Ishikawa (cell line): ENCODE measurements at regions not wholly inside any gene's neighbourhood (a gene's known extent, or its start where the extent isn't known, plus 50 kb on each side); places are given as distances from the start of the nearest gene placed in this dataset.

ENCODE experiments used
- CEBPB ChIP-seq: IDR thresholded peaks from 2 replicates; pipeline ENCODE4 v1.6.1; 2012
- EGR1 ChIP-seq: IDR thresholded peaks from 2 replicates; pipeline ENCODE4 v1.6.1; 2012
- EP300 ChIP-seq: IDR thresholded peaks from 2 replicates; pipeline ENCODE4 v1.6.1; 2012; ENCODE audit warnings: borderline replicate concordance
- FOXM1 ChIP-seq: IDR thresholded peaks from 2 replicates; pipeline ENCODE4 v1.6.1; 2012; ENCODE audit warnings: low read depth, borderline replicate concordance
- NFIC ChIP-seq: IDR thresholded peaks from 2 replicates; pipeline ENCODE4 v1.6.1; 2012
- RAD21 ChIP-seq: IDR thresholded peaks from 2 replicates; pipeline ENCODE4 v1.6.1; 2012; ENCODE audit warnings: low read depth
- TAF1 ChIP-seq: IDR thresholded peaks from 2 replicates; pipeline ENCODE4 v1.6.1; 2012; ENCODE audit warnings: low read depth, mild to moderate bottlenecking
- TCF12 ChIP-seq: IDR thresholded peaks from 2 replicates; pipeline ENCODE4 v1.6.1; 2012; ENCODE audit warnings: low read depth
- TEAD4 ChIP-seq: IDR thresholded peaks from 2 replicates; pipeline ENCODE4 v1.6.1; 2012
- YY1 ChIP-seq: IDR thresholded peaks from 2 replicates; pipeline ENCODE4 v1.6.1; 2012; ENCODE audit warnings: low read depth
- TF ChIP-seq, protein P1 (sequence below): IDR thresholded peaks from 2 replicates; pipeline ENCODE4 v1.6.1; 2012
- TF ChIP-seq, protein P2 (sequence below): IDR thresholded peaks from 2 replicates; pipeline ENCODE4 v1.6.1; 2012
- TF ChIP-seq, protein P3 (sequence below): IDR thresholded peaks from 2 replicates; pipeline ENCODE4 v1.6.1; 2012; ENCODE audit warnings: low read depth, mild to moderate bottlenecking

DNA sequence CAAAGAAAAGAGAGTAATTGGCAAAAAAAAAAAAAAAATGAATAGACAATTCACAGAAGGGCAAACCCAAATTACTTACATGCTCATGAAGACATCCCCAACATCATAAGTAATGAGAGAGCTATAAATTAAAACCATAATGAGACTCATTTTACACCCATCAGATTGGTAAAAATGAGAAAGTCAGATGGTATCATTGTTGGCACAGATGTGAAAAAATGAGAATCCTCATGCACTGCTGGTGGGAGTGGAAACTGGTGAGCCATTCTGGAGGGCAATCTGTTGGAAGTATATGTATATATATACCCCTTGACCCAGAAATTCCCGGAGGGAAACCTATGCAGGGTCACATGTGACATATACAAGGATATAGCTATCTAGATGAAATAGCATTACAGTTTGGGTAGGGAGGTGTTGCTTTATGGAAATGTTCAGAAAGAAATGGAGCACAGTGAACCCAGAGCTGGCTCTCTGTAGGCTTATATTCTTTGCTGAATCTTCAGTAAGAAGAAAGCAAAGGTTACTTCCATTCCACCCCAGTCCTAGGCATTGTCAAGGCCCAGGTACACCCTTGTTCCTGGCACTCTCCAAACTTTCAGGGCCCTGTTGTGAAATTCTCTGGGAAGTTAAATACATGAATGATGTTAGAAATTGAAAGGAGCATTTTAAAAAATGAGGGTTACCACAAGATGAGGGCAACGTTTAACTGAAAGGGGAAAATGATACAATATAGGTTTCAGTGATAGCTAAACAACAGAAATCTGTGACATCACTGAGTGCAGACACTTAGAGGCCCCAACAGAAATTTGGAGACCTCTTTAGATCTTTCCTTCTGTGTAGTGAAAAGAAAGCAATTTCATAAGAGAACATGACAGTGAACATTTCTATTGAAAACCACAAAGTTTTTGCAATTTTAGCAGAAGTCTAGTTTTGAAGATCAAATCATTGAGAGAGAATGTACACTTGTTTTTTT, 132.7 kb upstream of the TPRG1 start:
- TF ChIP-seq, protein P1, sequence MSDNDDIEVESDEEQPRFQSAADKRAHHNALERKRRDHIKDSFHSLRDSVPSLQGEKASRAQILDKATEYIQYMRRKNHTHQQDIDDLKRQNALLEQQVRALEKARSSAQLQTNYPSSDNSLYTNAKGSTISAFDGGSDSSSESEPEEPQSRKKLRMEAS: no peak
- no peak for TF ChIP-seq TAF1
- TF ChIP-seq NFIC: no peak
- TF ChIP-seq, protein P2, sequence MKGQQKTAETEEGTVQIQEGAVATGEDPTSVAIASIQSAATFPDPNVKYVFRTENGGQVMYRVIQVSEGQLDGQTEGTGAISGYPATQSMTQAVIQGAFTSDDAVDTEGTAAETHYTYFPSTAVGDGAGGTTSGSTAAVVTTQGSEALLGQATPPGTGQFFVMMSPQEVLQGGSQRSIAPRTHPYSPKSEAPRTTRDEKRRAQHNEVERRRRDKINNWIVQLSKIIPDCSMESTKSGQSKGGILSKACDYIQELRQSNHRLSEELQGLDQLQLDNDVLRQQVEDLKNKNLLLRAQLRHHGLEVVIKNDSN: no peak
- no peak for TF ChIP-seq TEAD4
- TF ChIP-seq FOXM1: no peak
- TF ChIP-seq EP300: no peak
- TF ChIP-seq, protein P3, sequence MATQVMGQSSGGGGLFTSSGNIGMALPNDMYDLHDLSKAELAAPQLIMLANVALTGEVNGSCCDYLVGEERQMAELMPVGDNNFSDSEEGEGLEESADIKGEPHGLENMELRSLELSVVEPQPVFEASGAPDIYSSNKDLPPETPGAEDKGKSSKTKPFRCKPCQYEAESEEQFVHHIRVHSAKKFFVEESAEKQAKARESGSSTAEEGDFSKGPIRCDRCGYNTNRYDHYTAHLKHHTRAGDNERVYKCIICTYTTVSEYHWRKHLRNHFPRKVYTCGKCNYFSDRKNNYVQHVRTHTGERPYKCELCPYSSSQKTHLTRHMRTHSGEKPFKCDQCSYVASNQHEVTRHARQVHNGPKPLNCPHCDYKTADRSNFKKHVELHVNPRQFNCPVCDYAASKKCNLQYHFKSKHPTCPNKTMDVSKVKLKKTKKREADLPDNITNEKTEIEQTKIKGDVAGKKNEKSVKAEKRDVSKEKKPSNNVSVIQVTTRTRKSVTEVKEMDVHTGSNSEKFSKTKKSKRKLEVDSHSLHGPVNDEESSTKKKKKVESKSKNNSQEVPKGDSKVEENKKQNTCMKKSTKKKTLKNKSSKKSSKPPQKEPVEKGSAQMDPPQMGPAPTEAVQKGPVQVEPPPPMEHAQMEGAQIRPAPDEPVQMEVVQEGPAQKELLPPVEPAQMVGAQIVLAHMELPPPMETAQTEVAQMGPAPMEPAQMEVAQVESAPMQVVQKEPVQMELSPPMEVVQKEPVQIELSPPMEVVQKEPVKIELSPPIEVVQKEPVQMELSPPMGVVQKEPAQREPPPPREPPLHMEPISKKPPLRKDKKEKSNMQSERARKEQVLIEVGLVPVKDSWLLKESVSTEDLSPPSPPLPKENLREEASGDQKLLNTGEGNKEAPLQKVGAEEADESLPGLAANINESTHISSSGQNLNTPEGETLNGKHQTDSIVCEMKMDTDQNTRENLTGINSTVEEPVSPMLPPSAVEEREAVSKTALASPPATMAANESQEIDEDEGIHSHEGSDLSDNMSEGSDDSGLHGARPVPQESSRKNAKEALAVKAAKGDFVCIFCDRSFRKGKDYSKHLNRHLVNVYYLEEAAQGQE: no peak

DNA sequence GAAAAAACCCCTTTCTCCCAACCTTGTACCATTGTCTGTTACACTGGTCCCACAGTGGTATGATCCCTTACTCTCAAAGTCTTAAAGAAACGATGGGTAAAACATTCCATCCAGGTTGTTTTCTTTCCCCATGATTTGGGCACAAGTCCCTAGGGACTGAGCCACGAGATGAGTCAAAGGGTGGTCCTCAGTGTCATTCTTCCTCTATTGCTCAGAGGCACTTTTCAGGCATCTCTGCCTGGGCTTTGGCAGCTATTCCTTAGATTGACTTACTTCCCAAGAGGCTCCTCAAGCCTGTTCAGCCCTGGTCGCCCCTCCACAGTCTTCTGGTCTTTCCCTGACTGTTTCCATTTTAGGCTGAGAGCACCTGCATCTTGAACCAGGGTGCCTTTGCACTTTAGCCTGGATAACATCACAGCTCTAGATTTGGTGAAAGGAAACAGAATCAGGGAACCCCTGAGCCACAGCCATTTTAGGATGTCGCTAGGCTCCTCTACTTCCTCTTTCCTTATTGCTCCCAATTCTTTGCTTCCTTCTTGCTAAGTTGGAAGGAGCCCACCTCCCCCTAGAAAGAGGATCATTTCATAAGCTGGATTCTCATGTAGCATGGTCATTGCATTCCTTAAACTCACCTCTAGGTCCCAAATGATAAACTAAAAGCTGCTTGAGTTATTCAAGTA, 131.0 kb upstream of the TPRG1 start:
- TF ChIP-seq FOXM1: no peak

DNA sequence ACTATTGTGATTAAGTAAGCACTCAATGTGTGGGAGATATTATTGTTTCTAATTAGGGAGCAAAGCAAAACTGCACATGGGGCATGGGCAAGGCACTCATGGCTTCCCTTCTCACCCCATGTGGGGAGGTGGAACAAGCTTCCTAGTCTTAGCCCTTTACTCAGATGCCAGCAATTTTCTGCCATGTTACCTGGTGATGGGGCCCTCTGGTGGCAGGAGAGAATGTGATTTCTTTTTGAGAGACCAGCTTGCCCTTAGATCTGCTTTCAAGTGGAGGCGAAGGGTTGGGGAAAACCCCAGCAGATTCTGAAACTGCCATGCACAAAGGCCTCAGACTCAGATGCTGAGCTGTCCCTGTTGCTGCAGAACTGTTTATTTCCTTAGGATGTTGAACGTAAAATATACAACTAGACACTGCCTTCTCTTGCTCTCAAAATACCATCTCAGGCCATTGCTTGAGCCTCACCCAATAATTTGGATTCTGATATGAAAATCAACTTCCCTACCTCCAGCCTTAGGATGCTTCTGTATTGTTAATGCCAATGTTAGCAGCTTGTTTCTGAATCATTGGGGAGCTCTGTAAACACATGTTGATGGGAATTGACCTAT, 130.2 kb upstream of the TPRG1 start:
- peak; percentile 66 for TF ChIP-seq RAD21
- 0 out of 2 replicates have a peak, but pooled peaks have one; percentile 22 for TF ChIP-seq TEAD4
- TF ChIP-seq, protein P3: no peak
- no peak for TF ChIP-seq CEBPB

DNA sequence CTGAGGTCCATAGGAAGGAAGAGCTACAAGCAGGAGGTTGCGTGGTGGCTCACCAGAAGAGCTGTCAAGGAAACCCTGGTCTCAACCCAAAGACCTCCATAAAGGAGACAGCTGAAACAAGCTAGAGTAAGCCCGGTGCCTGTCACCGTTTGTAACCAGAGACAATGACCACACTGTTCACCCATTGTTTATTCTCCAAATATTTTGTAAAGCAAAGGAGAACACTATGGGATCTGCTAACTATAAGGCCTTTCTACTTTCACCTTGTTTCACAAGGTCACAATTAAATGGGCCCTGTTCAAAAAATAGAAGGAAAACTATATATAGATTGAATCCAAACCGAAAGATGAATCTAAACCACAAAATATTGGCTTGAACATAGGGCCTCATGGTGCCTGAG, 128.9 kb upstream of the TPRG1 start:
- TF ChIP-seq EP300 (no peak), TEAD4 (no peak), TAF1 (no peak)
- TF ChIP-seq, protein P3: no peak
- TF ChIP-seq, protein P1: no peak

DNA sequence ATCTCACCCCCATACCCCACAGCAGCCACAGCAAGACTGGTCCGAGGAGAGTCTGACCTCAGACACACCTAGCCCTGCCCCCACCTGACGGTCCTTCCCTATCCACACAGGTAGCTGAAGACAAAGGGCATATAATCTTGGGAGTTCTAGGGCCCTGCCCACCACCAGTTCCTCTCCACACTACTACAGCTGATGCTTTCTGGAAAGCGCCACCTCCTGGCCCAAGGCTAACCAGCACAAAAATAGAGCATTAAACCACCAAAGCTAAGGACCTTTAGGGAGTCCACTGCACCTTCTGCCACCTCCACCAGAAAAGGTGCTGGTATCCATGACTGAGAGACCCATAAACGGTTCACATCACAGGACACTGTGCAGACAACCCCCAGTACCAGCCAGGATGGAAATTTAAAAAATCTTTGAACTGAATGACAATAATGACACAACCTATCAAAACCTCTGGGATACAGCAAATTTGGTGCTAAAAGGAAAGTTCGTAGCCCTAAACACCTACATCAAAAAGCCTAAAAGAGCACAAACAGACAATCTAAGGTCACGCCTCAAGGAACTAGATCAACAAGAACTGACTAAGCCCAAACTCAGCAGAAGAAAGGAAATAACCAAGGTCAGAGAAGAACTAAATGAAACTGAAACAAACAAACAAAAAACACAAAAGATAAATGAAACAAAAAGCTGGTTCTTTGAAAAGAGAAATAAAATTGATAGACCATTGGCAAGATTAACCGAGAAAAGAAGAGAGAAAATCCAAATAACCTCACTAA, 122.1 kb upstream of the TPRG1 start:
- TF ChIP-seq, protein P1: no peak
- no peak for TF ChIP-seq EGR1
- TF ChIP-seq, protein P3: no peak
- TF ChIP-seq NFIC: no peak
- no peak for TF ChIP-seq TCF12
- no peak for TF ChIP-seq YY1
- TF ChIP-seq, protein P2: no peak
- TF ChIP-seq RAD21: peak; percentile 11; the same call in 1 of the 2 replicates
